GM19035 (cell line): ENCODE measurements at regions not wholly inside any gene's neighbourhood (a gene's known extent, or its start where the extent isn't known, plus 50 kb on each side); places are given as distances from the start of the nearest gene placed in this dataset.

Source experiments
- ATAC-seq: cut with Tn5 transposase; IDR thresholded peaks from one replicate; pipeline ENCODE4 v1.9.1; 2021; ENCODE audit not compliant: unreplicated experiment

DNA sequence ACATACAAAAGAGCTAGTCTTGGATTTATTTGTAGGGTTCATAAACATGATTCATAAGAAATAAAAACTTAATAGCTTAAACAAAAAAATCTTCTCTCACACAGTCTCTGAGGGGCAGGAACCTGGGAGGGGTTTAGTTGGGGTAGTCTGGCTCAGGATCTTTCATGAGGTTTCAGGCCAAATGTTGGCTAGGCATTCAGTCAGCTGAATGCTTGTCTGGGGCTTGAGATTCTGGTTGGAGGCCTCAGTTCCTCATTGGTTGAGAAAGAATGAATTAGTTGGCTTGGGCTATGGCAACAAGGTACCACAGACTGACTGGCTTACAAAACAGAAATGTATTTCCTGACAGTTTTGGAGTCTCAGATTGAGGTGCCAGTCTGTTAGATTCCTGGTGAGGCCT lies 74.3 kb downstream of the ANKRD7 start:
- ATAC-seq = no peak

DNA sequence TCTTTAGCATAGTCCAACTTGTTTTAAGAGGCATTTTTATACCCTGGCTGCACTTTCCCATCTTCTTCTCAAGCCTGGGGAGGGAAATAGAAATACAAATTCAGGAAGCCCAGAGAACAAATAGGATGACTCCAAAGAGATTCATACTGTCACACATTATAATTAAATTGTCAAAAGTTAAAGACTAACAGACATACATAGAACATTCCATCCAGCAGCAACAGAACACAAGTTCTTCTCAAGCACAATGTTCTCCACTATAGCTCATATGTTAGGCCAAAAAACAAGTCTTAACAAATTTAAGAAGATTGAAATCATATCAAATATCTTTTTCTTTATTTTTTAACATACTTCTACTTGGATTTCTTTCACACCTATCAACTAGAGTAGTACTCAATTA lies 75.7 kb downstream of the ANKRD7 start:
- no peak for ATAC-seq

DNA sequence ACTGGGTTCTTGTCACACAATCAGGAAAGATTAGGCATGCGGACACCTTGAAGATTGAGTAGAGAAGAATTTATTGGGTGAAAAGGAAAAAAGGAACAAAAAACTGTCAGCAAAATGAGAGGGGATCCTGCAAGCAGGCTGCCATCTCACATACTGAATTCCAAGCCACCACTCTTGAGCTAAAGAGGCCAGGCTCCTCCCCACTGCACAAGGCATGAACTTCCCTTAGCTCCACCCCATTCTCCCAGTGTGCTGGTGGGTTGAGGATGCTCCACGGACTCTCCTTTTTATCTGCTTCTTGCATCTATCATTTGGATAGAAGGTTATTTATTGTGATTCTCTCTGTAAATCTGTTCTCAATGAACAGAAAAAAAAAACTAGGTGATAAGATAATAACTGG lies 79.6 kb downstream of the ANKRD7 start:
- ATAC-seq = no peak

DNA sequence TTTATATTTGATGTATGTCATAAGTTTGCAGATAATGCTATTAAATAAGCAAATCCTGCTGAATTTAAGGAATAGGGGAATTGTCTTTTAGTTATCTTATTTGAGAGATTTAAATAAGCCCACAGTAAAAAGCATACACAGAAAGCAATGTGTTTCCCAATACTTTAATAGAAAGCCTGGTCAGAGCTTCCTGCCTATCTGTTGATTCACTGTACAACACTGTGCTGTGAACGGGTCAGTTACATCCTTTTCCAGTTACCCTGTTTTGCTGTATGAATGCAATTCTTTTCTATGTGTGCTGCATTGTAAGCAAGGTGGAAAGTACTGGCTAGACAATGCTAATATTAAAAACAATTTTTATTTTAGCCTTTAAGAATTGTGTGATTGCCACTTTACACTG lies 81.2 kb downstream of the ANKRD7 start:
- no peak for ATAC-seq

DNA sequence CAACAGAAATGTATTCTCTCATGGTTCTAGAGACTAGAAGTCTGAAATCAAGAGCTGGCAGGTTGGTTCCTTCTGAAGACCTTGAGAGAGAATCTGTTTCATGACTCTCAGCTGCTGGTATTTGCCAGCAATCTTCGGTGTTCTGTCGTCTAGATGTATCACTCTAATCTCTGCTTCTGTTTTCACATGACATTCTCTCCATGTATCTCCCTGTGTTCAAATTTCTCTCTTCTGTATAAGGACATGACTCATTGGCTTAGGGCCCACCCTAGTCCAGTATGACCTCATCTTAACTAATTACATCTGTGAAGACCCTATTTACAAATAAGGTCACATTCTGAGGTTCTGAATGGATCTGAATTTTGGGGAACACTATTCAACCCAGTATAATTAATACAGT lies 82.3 kb downstream of the ANKRD7 start:
- no peak for ATAC-seq

DNA sequence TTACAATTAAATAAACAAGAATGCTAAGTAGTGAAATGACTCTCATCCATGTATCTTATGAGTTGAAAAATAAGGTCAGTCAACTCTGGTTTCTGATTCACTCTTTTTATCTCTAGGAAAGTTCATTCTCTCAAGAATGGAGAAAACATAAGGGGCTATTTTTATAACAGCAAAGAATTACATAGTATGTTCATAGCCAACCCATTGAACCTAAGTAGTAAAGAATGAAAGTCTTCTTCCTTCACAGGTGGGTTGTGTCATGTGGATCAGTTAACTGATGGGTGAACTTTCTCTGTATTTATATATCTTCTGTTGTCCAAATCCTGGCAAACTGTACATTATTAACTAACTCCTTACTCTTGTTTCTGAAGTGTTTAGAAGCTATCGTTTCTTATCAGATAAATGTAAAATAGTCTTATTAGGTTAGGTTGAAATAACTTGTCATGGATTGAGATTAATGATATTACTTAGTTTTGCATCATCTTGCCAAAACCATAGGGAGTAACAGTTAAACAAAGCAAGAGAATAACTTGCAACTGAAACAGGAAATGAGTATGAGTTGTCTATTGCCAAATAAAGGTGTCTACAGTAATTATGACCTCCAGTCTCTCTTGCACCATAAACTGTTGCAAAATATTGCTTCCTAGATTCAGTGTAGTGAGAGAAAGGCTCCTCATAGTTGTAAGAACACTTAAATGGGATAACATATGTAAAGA lies 86.8 kb downstream of the ANKRD7 start:
- ATAC-seq = peak; percentile 77

DNA sequence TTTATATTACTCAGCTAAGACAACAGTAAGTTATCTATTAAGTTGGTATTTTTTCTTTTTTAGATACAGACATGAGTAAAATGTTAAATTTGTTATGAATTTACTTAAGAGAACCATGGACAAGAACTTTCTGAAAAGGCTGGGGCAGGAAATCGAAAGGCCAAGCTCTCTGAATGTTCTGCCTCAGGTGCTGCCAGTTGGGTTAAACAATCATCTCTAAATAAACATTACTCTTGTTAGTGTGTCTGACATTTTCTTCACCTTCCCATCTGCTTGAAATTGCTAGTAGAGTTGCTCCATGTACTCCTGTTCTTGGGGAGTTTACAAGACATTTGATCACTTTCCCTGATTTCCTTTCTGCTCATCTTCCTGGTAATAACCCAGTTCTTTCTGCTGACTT lies 87.5 kb downstream of the ANKRD7 start:
- ATAC-seq = peak; percentile 26

DNA sequence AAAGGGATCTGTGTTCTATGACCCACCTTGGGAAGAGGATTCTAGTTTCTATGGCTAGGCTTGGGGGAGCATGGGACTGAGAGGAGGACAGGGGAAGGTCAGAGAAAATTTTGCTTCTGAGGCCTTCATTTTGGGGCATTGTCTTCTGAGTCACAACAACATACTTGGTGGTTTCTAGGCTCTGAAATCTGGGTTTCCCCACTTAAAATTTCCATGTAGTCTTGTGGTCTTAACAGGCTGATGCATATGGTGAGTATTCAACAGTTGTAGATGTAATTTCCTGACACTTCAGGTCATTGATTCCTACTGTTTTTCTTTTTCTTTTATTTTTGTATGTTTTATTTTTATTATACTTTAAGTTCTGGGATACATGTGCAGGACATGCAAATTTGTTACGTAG lies 88.5 kb downstream of the ANKRD7 start:
- ATAC-seq = peak; percentile 69

DNA sequence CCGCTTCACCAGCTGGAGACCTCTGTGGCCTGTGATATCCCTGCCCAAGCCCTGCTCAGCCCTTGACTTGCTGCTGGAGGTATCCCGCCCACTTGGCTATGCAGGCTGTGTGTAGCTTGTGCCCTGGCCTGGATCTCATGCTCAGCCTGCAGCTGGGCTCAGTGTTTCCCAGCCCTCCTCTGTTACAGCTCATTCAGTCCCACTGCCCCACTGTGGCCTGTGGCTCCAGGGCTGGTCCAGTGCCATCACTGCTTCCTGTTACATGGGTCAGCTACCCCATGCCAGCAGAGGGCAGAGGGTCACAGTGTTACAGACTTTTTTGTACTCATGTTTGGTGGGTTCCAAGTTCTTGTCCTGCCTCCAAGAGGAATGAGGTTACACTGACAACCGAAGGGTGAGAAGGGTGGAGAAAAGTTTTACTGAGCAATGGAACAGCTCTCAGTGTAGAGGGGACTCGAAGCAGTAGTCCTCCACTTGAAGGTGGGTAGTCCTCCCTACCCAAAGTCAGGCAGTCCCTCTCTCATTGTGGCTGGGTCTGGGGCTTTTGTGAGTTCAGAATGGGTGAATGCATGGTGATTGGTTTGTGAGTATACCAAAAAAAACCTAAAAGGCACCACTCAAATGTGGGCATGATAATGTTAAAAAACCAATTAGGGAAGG lies 100.4 kb downstream of the ANKRD7 start:
- no peak for ATAC-seq

DNA sequence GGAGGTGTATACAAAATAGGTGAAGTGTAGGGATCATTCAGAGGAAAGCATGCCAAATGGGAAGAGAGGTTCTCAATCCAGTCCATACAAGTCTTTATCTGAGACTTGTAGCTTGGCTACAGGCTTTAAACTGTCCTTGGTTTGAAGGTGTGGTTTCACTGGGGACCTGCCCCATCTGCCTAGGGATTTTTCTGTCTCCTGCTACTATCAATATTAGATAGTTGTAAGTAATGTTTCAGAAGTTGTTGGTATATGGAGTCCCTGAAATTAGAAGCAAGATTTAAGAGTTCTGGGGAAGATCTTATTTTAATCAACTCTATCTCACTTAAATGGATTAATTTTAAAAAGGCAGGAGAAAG lies 100.9 kb downstream of the ANKRD7 start:
- ATAC-seq = no peak

DNA sequence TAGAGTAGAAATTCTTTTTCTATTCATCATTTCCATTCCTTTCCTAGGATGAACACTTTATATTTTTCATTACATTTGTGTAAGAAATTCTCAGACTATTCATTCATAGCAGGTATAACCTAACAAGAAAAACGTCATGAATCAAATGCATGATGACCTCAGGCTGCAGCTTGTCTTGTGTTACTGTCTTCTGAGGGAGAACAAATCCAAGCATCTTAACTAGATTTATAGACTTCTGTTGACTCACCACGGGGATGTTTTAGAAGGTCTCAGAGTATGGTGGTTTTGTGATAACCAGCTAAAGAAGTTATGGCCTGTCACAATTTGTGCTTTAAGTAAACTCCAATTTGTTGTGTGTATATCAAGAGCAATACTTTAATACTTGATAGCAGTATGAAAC lies 102.7 kb downstream of the ANKRD7 start:
- ATAC-seq = no peak

DNA sequence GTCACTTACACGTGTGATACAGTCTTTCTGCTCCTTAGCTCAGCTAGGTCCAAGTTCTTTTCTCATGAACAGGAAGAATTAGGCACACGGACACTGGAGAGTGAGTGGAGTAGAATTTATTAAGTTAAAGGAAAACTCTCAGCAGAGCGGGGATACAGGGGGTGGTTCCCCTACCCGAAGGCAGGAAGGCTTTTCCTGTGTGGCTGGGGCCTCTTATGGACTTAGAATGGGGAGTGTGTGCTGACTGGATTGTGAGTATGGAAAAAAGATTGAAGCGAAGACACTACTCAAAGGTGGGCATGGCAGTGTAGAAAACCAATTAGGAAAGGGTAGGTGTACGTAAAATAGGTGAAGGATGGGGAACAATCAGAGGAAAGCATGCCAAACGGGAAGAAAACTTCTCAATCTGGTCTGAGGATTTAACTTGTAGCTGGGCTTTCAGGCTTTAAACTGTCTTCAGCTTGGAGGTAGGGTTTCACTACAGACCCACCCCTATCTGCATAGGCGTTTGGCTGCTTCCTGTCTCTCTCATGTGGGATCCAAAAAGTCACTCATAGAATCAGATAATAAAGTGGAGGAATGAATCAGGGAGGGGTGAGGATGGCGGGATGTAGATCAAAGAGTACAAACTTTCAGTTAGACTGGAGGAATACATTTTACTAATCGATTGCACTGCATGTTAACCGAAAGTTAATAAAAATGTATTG lies 104.2 kb downstream of the ANKRD7 start:
- ATAC-seq = no peak

DNA sequence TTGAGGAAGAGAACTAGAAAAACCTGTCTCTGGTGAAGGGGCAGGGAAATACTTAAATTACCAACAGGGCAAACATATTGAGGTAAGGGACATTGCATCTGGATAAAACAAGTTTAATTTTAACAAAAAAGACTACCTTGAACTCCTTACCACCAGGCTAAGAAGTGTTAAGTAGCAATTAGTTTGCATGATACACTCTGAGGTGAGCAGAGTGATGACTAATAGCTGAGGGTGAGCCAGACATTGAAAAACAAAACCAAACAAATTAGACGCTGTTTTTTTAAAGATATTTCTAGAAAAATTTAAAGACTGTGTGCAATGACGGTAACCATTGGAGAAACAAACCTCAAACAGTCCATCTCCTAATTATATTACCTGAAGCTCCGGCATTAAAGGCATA lies 105.9 kb downstream of the ANKRD7 start:
- ATAC-seq = no peak

DNA sequence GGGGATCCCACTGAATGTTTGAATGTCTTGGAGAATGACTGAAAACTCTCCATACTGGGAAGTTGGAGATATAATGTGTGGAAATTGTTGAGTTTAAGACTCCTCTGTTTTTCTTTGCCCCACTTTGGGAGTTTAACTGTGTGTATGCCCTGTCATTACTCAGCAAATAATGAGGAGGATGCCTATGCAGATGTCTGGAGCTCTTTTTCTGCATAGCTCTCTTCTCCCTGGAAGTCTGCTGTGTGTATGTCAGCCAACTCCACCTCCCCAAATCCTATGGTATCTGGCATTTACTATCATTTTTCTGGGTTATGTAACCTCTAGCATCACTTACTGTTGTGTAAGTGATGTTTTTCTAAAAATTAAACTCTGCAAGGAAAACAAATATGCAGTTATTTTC lies 122.2 kb downstream of the ANKRD7 start:
- no peak for ATAC-seq

DNA sequence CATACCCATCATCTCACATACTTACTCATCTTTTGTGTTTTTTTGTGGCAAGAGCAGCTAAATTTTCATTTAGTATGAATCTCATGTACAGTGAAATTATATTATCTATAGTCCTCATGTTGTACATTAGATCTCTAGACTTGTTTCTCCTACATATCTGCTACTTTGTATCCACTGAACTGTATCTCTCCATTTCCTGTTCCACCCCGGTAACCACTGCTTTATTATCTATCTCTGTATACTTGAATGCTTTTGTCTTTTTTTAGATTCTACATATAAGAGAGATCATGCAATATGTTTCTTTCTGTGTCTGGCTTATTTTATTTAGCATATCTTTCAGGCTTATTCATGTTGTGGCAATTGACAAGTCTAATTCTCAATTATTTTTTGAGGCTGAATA lies 125.1 kb downstream of the ANKRD7 start:
- no peak for ATAC-seq

DNA sequence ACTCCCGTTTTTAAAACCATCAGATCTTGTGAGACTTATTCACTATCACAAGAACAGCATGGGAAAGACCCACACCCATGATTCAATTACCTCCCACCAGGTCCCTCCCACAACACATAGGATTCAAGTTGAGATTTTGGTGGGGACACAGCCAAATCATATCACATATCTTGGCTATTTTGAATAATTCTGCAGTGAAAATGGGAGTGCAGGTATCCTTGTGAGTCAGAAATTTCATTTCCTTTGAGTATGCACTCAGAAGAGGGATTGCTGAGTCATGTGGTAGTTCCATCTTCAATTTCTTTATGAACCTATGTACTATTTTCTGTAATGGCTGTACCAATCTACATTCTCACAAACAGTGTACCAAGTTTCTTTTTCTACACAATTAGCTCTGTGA lies 125.8 kb downstream of the ANKRD7 start:
- no peak for ATAC-seq

DNA sequence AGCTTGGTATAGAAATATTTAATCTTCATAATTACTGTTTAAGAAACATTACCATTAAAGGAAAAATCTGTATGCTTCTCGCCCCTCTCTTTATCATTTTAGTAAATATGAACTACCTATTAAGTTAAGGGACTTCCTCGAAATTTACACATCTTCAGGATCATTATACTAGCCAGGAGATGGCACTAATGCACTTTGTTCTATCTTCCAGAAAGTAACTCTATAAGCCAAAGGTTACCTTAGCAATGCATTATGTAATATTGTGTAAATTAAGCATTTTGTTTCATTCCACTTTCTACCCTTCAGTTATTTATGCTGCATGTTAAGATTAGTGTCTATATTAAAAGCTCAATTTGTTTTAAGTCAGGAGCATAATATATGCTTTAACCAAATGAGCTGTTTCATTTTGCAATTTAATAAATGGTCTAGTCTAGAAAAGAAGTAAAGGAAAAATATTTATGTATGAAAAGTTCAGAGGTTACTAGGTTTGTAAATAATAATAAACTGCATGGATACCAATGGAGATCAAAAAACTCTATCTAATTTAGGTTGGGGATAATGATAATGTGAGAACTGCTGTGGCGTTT lies 128.5 kb downstream of the ANKRD7 start:
- no peak for ATAC-seq

DNA sequence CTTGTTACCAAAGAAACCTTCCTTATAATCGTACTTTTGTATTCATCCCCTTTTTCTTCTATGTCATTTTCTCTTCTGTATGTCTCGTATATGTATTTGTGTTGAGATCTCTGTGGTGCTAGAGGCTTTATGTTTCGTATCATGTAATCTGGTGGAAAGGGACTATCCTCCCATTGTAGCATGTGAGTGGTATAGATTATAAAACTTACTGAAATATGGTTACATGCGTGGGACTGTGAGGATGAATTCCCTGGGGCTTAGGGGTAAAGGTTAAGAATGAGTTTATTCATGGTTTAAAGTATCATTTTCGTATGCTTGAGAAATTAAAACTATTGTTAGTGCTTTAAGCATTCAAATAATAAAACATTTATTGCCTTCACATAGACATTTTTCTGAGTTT lies 141.9 kb downstream of the ANKRD7 start:
- ATAC-seq = no peak

DNA sequence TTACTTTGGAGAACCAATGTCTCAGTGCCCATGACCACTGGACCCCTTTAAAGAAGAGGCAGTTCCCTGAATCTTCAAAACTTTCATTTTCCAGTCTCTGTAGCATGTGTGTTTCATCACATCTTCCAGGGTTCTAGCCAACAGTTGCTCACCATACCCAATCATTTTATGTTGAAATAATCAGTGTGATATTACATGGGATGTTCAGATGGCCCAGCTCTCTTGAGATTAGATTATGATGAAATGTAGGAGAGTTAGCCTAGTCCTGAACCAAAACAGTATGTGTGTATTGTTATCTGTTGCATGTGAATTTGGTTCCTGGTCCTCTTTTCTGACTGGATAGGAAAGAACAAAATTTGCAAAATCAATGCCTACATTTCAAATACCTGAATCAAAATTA lies 144.5 kb downstream of the ANKRD7 start:
- ATAC-seq = no peak

DNA sequence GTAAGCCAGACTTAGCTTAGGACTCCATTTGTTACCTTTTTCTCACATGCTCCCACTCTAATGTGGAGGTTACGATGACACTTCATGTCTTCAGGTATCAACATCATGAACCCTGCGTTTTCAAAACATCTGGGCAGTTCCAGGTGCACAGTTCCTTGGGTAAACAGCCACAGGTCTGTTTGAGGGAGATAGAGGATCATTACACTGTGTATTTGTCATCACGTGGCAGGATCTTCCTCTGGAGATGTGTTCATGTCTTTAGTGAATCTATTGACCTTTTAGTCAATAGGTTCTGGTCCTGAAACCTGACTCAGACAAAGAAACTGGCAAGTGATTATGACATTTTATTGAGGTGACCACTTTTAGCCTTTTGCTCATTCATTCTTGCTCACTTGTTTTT lies 145.5 kb downstream of the ANKRD7 start:
- no peak for ATAC-seq

DNA sequence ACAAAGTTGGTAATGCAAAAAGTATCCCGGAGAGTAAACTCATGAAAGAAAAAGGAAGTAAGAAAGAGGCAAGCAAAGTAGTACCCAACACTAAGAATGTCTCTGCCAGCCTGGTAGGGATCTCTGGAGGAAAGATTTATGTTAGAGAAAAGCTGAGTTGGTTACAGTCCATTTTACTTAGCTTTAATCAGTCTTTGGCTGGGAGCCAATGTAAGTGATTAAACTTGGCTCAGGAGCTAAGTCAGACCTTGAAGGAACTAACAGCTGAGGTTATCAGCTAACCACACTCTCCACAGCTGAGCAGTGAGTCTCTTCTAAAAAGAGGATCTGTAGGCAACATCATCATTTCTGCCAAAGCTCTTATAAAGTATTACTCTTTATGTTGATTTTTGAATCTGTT lies 148.0 kb downstream of the ANKRD7 start:
- peak; percentile 45 for ATAC-seq

DNA sequence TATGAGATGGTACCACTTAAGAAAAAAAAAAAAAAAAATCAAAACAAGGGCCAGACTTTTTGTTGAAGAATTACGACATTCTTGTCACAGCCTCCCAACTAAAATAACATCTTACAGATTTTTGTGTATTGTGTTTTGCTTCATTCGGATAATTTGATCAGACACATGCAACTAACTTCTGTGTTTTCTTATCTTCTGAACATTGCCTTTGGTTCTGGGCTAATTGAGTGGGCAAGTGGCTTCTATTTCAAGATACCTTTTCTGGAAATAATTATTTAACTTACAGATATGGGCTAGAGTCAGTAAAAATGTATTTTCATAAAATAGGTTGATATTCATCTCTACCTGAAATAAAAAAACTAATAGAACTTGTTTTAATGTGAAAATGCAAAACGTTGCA lies 165.1 kb downstream of the ANKRD7 start:
- ATAC-seq = no peak
